Skeletal muscle cell (primary cell): ENCODE measurements at regions not wholly inside any gene's neighbourhood (a gene's known extent, or its start where the extent isn't known, plus 50 kb on each side); places are given as distances from the start of the nearest gene placed in this dataset.
"Not testable (repeated sequence)": the region's sequence is repeated elsewhere in the genome, so short reads cannot be mapped to it uniquely, and the experiment has no call there.

ENCODE experiments used
- DNase-seq: peaks from one replicate; pipeline ENCODE4 v3.0.0-alpha.2; 2010; ENCODE audit warnings: low read depth
- H3K4me3 ChIP-seq: 2 replicates; pipeline ENCODE4 v1.5.1; 2011; ENCODE audit warnings: low read depth, mild to moderate bottlenecking, control low read depth, low read length, moderate library complexity

GRCh38 chr2:75871762-75872614 lies 161.3 kb upstream of the GCFC2 start:
- DNase-seq, H3K4me3 ChIP-seq: not testable (repeated sequence)

GRCh38 chr2:75870651-75871137 lies 160.0 kb upstream of the GCFC2 start:
- H3K4me3 ChIP-seq: no peak overlapping the region
- no peak for DNase-seq

- H3K4me3 ChIP-seq: no peak overlapping the region
- no peak for DNase-seq
These were observed 159.4 kb upstream of the GCFC2 start for GRCh38 chr2:75870133-75870532.

GRCh38 chr2:75865702-75866101 lies 155.0 kb upstream of the GCFC2 start:
- no peak for DNase-seq
- H3K4me3 ChIP-seq: no peak overlapping the region

- DNase-seq: no peak
These were observed 154.4 kb upstream of the GCFC2 start for GRCh38 chr2:75865083-75865482.

GRCh38 chr2:75862547-75862946 lies 151.8 kb upstream of the GCFC2 start:
- no peak overlapping the region for H3K4me3 ChIP-seq
- no peak for DNase-seq

More at GRCh38 chr2:75865083-75865482, 154.4 kb upstream of the GCFC2 start:
- H3K4me3 ChIP-seq: no peak overlapping the region

DNA sequence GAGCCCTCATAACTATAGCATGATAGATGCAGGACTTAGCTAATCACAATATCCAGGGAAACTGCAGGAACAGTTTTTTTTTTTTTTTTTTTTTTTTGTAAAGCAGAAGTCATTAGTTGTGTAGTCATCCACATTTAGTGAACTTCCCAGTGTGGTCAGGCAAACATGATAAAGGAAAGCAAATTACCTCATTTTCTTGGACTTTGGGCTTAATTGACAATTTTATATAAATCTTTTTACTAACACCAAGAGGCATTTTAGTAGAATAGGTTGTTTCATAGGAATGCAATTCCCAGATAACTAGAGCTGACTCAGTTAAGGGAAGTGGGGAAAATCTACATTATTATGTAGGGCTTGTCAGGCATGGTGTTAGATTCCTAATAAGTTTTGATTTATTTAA lies 142.7 kb upstream of the GCFC2 start:
- DNase-seq: no peak
- no peak overlapping the region for H3K4me3 ChIP-seq

GRCh38 chr2:75852639-75853038 lies 141.9 kb upstream of the GCFC2 start:
- H3K4me3 ChIP-seq: no peak overlapping the region
- DNase-seq: no peak

GRCh38 chr2:75846683-75847190 lies 136.0 kb upstream of the GCFC2 start:
- no peak for DNase-seq
- no peak overlapping the region for H3K4me3 ChIP-seq

GRCh38 chr2:75844651-75845050 lies 133.9 kb upstream of the GCFC2 start:
- no peak overlapping the region for H3K4me3 ChIP-seq

GRCh38 chr2:75834588-75834987 lies 123.9 kb upstream of the GCFC2 start:
- not testable (repeated sequence) for H3K4me3 ChIP-seq, DNase-seq

More at GRCh38 chr2:75844651-75845050, 133.9 kb upstream of the GCFC2 start:
- no peak for DNase-seq

DNA sequence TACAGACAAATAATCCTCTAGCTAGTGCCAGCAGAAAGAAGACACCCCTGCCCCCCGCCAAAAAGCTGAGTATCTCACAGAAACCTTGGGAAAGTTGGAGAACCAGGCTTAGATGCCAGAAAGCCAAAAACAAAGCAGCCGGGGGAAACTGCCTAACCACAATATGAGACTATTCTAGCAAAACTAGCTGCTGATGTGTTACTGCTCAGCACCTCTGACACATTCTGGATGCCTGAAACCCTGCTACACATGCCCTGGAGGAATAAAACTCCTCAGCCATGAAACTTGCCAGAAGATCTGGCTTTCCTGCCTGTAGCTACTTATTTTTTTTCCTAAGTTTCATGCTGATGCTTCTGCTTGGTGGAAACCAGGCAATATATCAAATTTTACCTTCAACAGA lies 122.7 kb upstream of the GCFC2 start:
- no peak for DNase-seq
- H3K4me3 ChIP-seq: no peak overlapping the region

DNA sequence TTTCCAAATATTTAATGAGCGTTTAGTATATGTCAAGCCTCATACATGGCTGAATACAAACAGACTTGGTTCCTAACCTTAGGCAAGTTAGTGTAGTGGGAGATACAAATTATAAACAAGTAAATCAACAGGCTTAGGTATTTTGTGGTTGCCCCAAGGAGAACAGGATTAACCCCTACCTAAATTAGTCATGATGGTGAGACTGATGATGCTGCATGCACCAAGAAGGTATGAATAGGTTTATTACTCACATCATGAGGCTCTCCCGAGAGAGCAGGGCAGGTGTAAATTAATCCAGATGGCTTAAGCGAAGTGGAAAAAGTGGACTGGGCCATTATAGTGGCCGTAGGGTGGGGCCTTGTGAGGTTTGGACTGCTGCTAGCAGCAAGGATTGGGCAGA lies 118.1 kb upstream of the GCFC2 start:
- no peak for DNase-seq

GRCh38 chr2:75823515-75823914 lies 112.8 kb upstream of the GCFC2 start:
- H3K4me3 ChIP-seq, DNase-seq: not testable (repeated sequence)

More for the DNA sequence above, 118.1 kb upstream of the GCFC2 start:
- H3K4me3 ChIP-seq: no peak overlapping the region

DNA sequence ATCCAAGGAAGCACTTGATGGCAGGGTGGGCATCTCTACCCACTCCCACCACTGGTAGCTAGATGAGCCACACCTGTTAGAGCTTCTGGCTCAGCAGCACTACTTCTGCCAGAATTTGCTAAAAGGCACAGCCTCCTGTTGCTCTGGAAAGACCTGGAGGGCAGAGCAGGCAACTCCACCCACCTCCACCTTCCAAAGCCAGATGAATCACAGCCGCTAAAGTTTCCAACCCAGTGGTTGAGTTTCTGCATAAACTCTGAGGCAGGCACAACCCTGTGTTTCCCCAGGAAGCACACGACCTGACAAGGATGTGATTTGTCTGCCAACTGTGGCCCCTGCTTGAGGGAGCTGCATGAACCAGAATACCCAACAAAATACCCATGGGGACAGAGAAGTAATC lies 111.6 kb upstream of the GCFC2 start:
- no peak overlapping the region for H3K4me3 ChIP-seq
- no peak for DNase-seq

DNA sequence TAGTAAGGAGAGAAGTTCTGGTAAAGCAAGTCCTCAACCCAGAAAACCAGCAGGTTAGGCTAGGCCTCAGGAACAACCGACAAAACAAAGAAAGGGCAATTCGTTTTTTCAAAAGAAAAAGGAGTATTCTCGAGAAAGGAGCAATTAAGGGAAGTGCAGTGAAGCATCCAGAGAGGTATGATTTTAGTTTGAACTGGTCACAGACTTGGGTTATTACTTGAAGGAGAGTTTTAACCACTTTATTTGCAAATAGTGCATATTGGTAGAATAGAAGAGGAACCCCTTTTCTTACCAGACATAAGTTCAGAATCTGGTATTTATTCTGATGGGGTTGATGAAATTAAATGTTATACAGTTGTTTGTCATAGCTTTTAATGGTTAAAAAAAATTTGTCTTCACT lies 110.0 kb upstream of the GCFC2 start:
- no peak for DNase-seq
- H3K4me3 ChIP-seq: no peak overlapping the region

- no peak overlapping the region for H3K4me3 ChIP-seq
- no peak for DNase-seq
These were observed 100.1 kb upstream of the GCFC2 start for GRCh38 chr2:75810611-75811330.

DNA sequence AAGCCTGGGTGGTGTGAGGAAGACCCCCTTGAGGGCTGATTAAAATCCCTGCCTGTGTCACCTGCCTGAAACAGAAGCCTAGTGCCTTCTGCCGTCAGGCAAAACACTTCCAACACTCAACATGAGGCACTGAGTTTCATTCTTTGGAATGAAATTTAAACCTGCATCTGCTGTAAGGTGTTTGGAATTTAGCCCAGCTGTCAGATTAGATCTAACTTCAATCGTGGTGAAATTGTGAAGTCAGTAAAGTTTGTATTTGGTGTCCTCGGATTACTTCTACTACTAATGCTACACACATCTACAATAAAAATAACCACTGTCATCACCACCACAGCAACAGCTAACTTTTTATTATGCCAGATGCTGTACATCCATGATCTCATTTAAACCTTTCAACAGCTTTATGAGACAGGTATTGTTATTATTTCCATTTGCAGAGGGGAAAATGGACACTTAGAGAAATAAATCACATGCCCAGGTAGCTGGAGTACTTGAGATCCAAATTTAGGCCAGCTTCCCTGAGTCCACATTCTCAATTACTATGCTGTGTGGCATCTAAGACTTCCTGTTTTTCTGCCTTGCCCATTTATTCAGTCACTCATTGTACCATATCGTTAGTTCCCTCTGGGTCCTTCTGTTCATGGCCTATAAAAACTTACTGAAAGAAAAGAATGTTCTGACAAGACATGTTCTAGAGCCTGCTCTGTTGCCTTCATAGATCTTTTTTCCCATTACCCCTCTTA lies 98.2 kb upstream of the GCFC2 start:
- H3K4me3 ChIP-seq: no peak overlapping the region
- DNase-seq: no peak

DNA sequence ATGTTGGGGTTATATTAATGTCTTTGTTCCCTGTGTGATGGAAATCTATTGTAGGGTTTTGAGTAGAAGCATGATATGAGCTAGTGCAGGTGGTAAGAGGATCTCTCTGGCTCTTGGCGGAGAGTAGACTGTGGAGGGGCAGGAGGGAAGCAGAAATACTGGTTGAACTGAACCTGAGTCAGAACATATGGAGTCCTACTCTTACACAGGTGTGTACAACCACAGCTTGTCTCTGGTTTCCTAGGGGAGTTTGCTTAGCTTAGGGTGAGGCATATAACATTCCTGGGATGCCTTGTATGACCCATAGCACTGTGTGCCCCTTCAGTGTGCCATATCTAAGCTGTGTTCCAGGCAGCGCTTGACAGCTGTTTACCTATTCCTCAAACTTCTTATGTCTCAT lies 97.3 kb upstream of the GCFC2 start:
- DNase-seq: no peak
- H3K4me3 ChIP-seq: no peak overlapping the region
